Retinal pigment epithelial cell (primary cell): ENCODE measurements at regions not wholly inside any gene's neighbourhood (a gene's known extent, or its start where the extent isn't known, plus 50 kb on each side); places are given as distances from the start of the nearest gene placed in this dataset.

Source experiments
- DNase-seq: peaks from one replicate; pipeline ENCODE4 v3.0.0-alpha.2; 2010; ENCODE audit warnings: low read depth
- H3K4me3 ChIP-seq: 2 replicates; pipeline ENCODE4 v1.5.1; 2011; ENCODE audit warnings: mild to moderate bottlenecking, low read length, control low read depth, moderate library complexity
- CTCF ChIP-seq: conservative IDR thresholded peaks from 2 replicates; pipeline ENCODE4 v1.5.1; 2011; ENCODE audit warnings: low read depth, low read length, control low read depth, inconsistent platforms

GRCh38 chr12:92615086-92615485, 87.7 kb upstream of the PLEKHG7 start:
- DNase-seq: no peak
- no peak for TF ChIP-seq CTCF

GRCh38 chr12:92614502-92614901, 88.3 kb upstream of the PLEKHG7 start:
- H3K4me3 ChIP-seq: no peak overlapping the region
- no peak for DNase-seq
- no peak for TF ChIP-seq CTCF

More at GRCh38 chr12:92615086-92615485, 87.7 kb upstream of the PLEKHG7 start:
- no peak overlapping the region for H3K4me3 ChIP-seq

- H3K4me3 ChIP-seq: no peak overlapping the region
- TF ChIP-seq CTCF: no peak
- no peak for DNase-seq
These were observed 88.8 kb upstream of the PLEKHG7 start for GRCh38 chr12:92614001-92614400.

- no peak for TF ChIP-seq CTCF
- no peak for DNase-seq
- H3K4me3 ChIP-seq: no peak overlapping the region
These were observed 90.2 kb upstream of the PLEKHG7 start for GRCh38 chr12:92612611-92613010.

GRCh38 chr12:92608151-92609091, 94.4 kb upstream of the PLEKHG7 start:
- no peak overlapping the region for H3K4me3 ChIP-seq
- TF ChIP-seq CTCF: peak; percentile 48
- DNase-seq: no peak

GRCh38 chr12:92606956-92607355, 95.8 kb upstream of the PLEKHG7 start:
- no peak for TF ChIP-seq CTCF
- DNase-seq: no peak

GRCh38 chr12:92605621-92606170, 97.1 kb upstream of the PLEKHG7 start:
- TF ChIP-seq CTCF: no peak
- no peak overlapping the region for H3K4me3 ChIP-seq
- DNase-seq: no peak

More at GRCh38 chr12:92606956-92607355, 95.8 kb upstream of the PLEKHG7 start:
- no peak overlapping the region for H3K4me3 ChIP-seq
